Loucy (cell line): ENCODE measurements at regions not wholly inside any gene's neighbourhood (a gene's known extent, or its start where the extent isn't known, plus 50 kb on each side); places are given as distances from the start of the nearest gene placed in this dataset.

Source experiments
- H2AFZ ChIP-seq: fragments of 200-600 bp; sonication (generic); 2 replicates; pipeline ENCODE4 v1.6.0; 2016; ENCODE audit warnings: antibody characterized with exemption, mild to moderate bottlenecking, low read length, moderate library complexity
- H3F3A ChIP-seq: fragments of 200-600 bp; 2 replicates; pipeline ENCODE4 v1.6.0; 2016; ENCODE audit warnings: antibody characterized with exemption, low read depth, mild to moderate bottlenecking
- H3K27me3 ChIP-seq: fragments of 200-600 bp; sonication (generic); 2 replicates; pipeline ENCODE4 v1.6.1; 2014; ENCODE audit warnings: low read length, mild to moderate bottlenecking; ENCODE audit not compliant: insufficient read depth, poor library complexity, severe bottlenecking
- H3K36me3 ChIP-seq: fragments of 200-600 bp; sonication (generic); 2 replicates; pipeline ENCODE4 v1.6.1; 2016; ENCODE audit warnings: low read length; ENCODE audit not compliant: insufficient read depth
- H3K4me1 ChIP-seq: fragments of 200-600 bp; sonication (generic); 2 replicates; pipeline ENCODE4 v1.5.1; 2014; ENCODE audit warnings: low read length, mild to moderate bottlenecking; ENCODE audit not compliant: insufficient read depth, poor library complexity, severe bottlenecking
- H3K4me2 ChIP-seq: fragments of 200-600 bp; sonication (generic); 2 replicates; pipeline ENCODE4 v1.6.0; 2014; ENCODE audit warnings: antibody characterized with exemption, low read length, low read depth, mild to moderate bottlenecking; ENCODE audit not compliant: poor library complexity, severe bottlenecking
- H3K4me3 ChIP-seq: fragments of 200-600 bp; sonication (generic); 2 replicates; pipeline ENCODE4 v1.5.1; 2014; ENCODE audit warnings: low read length, mild to moderate bottlenecking, mixed read lengths; ENCODE audit not compliant: poor library complexity, severe bottlenecking
- H3K79me2 ChIP-seq: fragments of 200-600 bp; sonication (generic); 2 replicates; pipeline ENCODE4 v1.6.1; 2014; ENCODE audit warnings: low read length; ENCODE audit not compliant: insufficient read depth
- H3K9ac ChIP-seq: fragments of 200-600 bp; sonication (generic); 2 replicates; pipeline ENCODE4 v1.6.0; 2014; ENCODE audit warnings: mild to moderate bottlenecking, low read depth, low read length, moderate library complexity; ENCODE audit not compliant: poor library complexity, severe bottlenecking
- H3K9me2 ChIP-seq: fragments of 200-600 bp; sonication (generic); replicated peaks from 2 replicates; pipeline ENCODE4 v1.6.1; 2016; ENCODE audit warnings: low read depth, low read length, mixed read lengths
- H3K9me3 ChIP-seq: fragments of 200-600 bp; sonication (generic); 2 replicates; pipeline ENCODE4 v1.6.1; 2014; ENCODE audit warnings: mild to moderate bottlenecking, antibody characterized with exemption, low read length, low read depth; ENCODE audit not compliant: insufficient read depth
- H4K20me1 ChIP-seq: fragments of 200-600 bp; sonication (generic); 2 replicates; pipeline ENCODE4 v1.6.0; 2014; ENCODE audit warnings: antibody characterized with exemption, low read length, mild to moderate bottlenecking; ENCODE audit not compliant: insufficient read depth, poor library complexity, severe bottlenecking
- EZH2phosphoT487 ChIP-seq: fragments of 200-600 bp; IDR thresholded peaks from 2 replicates; pipeline ENCODE4 v1.6.1; 2018; ENCODE audit warnings: antibody characterized with exemption, mild to moderate bottlenecking, moderate library complexity, borderline replicate concordance
- TF ChIP-seq, protein P1 (sequence below): fragments of 200-600 bp; sonication (generic); conservative IDR thresholded peaks from 2 replicates; pipeline ENCODE4 v1.5.1; 2014; ENCODE audit warnings: mild to moderate bottlenecking, antibody characterized with exemption, low read length

DNA sequence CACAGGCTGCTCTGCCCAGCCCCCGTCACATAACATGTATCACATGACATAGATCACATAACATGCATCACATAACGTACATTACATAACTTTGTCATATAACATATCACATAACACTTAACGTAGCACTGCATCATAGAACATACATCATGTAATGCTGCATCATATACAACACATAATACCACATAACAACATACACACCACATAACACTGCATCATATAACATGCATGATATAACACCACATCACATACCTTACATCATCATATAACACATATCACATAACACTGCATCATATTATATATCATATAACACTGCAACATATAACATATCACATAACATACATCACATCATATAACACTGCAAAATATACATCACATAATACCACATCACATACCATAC is 83.8 kb downstream of the AXIN2 start:
- H2AFZ ChIP-seq = no peak overlapping the region
- no peaks in the 10 kb centered on the region for H4K20me1 ChIP-seq
- no peaks in the 10 kb centered on the region for H3K9me3 ChIP-seq
- H3K9me2 ChIP-seq = no peaks in the 10 kb centered on the region
- H3K79me2 ChIP-seq = no peaks in the 10 kb centered on the region
- no peak for TF ChIP-seq EZH2phosphoT487
- TF ChIP-seq, protein P1, sequence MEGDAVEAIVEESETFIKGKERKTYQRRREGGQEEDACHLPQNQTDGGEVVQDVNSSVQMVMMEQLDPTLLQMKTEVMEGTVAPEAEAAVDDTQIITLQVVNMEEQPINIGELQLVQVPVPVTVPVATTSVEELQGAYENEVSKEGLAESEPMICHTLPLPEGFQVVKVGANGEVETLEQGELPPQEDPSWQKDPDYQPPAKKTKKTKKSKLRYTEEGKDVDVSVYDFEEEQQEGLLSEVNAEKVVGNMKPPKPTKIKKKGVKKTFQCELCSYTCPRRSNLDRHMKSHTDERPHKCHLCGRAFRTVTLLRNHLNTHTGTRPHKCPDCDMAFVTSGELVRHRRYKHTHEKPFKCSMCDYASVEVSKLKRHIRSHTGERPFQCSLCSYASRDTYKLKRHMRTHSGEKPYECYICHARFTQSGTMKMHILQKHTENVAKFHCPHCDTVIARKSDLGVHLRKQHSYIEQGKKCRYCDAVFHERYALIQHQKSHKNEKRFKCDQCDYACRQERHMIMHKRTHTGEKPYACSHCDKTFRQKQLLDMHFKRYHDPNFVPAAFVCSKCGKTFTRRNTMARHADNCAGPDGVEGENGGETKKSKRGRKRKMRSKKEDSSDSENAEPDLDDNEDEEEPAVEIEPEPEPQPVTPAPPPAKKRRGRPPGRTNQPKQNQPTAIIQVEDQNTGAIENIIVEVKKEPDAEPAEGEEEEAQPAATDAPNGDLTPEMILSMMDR = no peak
- no peak overlapping the region for H3K9ac ChIP-seq
- H3K4me1 ChIP-seq = no peaks in the 10 kb centered on the region
- no peaks in the 10 kb centered on the region for H3K27me3 ChIP-seq
- no peaks in the 10 kb centered on the region for H3K36me3 ChIP-seq
- no peaks in the 10 kb centered on the region for H3F3A ChIP-seq
- H3K4me2 ChIP-seq = no peak overlapping the region
- H3K4me3 ChIP-seq = no peak overlapping the region

DNA sequence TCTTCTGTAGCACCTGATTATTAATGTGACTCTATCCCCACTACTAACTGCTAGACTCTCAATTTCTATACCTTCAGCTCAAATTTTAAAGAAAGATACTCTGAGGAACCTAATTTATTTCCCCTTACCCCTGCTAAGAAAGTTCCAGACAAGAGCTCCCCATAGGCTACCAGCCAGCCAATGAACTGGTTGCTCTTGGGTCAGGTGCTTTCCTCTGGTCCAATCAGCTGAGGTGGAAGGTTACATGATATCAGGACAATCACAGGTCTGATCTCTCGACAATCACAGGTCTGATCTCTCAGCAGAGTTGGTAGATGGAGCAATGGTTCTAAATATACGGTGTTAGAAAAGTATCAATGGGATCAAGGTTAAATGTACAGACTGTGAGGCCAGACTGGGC is 86.8 kb downstream of the AXIN2 start:
- Histone ChIP-seq H4K20me1 (no peaks in the 10 kb centered on the region), H3K9me2 (no peaks in the 10 kb centered on the region), H3K4me2 (no peak overlapping the region), H3K36me3 (no peaks in the 10 kb centered on the region), H3K79me2 (no peaks in the 10 kb centered on the region), H3K4me3 (no peak overlapping the region), H3K27me3 (no peaks in the 10 kb centered on the region), H3K9ac (no peak overlapping the region), H2AFZ (no peak overlapping the region), H3K9me3 (no peaks in the 10 kb centered on the region), H3F3A (no peaks in the 10 kb centered on the region), H3K4me1 (no peaks in the 10 kb centered on the region)
- TF ChIP-seq, protein P1 = no peak
- no peak for TF ChIP-seq EZH2phosphoT487

DNA sequence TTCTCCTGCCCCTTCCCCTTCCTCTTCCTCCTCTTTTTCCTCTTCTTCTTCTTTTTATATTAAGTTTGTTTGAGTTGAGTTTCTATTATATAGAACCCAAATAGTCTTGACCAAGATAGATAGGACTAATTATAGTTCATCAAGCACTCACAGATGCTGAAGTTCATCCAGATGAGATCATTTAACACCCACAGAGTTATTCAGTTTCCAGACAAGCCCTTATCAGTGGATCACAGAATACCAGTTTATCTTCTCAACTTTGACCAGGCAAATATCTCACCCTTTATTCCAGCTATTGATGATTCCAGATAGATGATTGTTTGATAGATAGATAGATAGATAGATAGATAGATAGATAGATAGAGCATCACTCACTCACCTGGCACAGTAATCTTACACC is 87.5 kb downstream of the AXIN2 start:
- no peaks in the 10 kb centered on the region for H3K36me3 ChIP-seq
- H3K4me3 ChIP-seq = no peak overlapping the region
- H2AFZ ChIP-seq = no peak overlapping the region
- TF ChIP-seq, protein P1 = no peak
- no peak for TF ChIP-seq EZH2phosphoT487
- no peaks in the 10 kb centered on the region for H3F3A ChIP-seq
- no peaks in the 10 kb centered on the region for H3K27me3 ChIP-seq
- no peaks in the 10 kb centered on the region for H4K20me1 ChIP-seq
- no peaks in the 10 kb centered on the region for H3K9me3 ChIP-seq
- no peak overlapping the region for H3K4me2 ChIP-seq
- no peaks in the 10 kb centered on the region for H3K9me2 ChIP-seq
- no peaks in the 10 kb centered on the region for H3K4me1 ChIP-seq
- H3K79me2 ChIP-seq = no peaks in the 10 kb centered on the region
- H3K9ac ChIP-seq = no peak overlapping the region
